ENCODE measurements at regions not wholly inside any gene's neighbourhood (a gene's known extent, or its start where the extent isn't known, plus 50 kb on each side); places are given as distances from the start of the nearest gene placed in this dataset.
"Not testable (repeated sequence)": the region's sequence is repeated elsewhere in the genome, so short reads cannot be mapped to it uniquely, and the experiment has no call there.

DNA sequence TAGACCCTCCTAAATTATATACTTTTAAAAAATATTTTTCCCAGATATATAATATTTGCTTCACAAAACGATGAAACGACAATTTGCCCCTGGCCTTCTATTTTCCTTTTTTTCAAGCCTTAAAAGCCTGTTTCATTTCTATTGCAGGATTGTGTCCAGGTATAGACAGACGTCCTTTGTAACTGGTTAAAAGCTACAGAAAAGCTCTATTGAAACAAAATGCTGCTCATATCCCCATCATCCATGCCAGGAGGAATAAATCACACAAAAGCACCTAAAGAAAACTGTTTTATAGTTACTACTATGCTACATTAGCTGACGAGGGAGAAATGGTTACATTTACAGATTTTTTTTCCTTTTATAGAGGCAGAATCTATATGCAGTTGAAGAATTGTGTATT lies 765.1 kb downstream of the DIAPH3 start:
- no peak overlapping the region for H3K4me3 ChIP-seq (ENCODE audit: low read length)
- DNase-seq (ENCODE audit: low read depth) = no peak
- TF ChIP-seq, protein P1, sequence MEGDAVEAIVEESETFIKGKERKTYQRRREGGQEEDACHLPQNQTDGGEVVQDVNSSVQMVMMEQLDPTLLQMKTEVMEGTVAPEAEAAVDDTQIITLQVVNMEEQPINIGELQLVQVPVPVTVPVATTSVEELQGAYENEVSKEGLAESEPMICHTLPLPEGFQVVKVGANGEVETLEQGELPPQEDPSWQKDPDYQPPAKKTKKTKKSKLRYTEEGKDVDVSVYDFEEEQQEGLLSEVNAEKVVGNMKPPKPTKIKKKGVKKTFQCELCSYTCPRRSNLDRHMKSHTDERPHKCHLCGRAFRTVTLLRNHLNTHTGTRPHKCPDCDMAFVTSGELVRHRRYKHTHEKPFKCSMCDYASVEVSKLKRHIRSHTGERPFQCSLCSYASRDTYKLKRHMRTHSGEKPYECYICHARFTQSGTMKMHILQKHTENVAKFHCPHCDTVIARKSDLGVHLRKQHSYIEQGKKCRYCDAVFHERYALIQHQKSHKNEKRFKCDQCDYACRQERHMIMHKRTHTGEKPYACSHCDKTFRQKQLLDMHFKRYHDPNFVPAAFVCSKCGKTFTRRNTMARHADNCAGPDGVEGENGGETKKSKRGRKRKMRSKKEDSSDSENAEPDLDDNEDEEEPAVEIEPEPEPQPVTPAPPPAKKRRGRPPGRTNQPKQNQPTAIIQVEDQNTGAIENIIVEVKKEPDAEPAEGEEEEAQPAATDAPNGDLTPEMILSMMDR (conservative IDR thresholded peaks at IDR 0.05; ENCODE audit: low read depth, low read length) = no peak

DNA sequence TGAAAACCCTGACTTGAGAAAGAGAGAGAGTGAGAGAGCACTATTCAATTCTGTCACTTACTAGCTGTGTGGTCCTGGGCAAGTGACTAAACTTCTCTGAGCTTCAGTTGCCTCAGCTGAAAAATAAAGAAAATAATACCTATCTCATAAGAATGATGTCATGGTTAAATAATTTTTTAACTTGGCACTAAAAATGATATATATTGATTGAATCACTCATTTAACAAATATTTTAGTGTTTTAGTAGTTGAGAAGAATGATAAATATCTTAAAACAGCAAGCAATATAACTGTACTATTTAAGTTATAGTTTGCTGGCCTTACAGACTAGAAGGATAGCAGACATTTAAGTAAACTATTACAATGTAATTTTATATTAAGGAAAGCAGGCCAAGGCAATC lies 764.2 kb downstream of the DIAPH3 start:
- TF ChIP-seq, protein P1 (conservative IDR thresholded peaks at IDR 0.05; ENCODE audit: low read depth, low read length) = no peak
- no peak for DNase-seq (ENCODE audit: low read depth)
- H3K4me3 ChIP-seq (ENCODE audit: low read length) = no peak overlapping the region

DNA sequence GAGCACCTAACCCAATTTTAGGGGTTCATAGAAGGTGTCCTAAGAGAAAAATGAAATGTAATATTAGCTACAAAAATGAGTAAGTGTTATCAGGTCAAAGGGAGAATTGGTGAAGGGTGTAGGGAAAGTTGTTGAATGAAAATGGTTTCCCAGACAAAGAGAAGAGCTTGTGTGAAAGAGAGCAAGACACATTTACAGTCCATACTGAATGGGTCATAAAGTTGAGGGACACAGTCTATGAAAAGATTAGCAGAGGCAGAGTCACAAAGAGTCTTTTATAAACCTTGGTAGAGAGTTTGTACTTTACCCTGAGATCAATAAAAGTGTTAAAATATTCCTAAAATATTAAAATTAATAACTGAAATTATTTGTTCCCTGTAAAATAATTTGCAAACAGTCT lies 759.4 kb downstream of the DIAPH3 start:
- no peak for DNase-seq (ENCODE audit: low read depth)
- no peak overlapping the region for H3K4me3 ChIP-seq (ENCODE audit: low read length)
- TF ChIP-seq, protein P1 (conservative IDR thresholded peaks at IDR 0.05; ENCODE audit: low read depth, low read length) = no peak

DNA sequence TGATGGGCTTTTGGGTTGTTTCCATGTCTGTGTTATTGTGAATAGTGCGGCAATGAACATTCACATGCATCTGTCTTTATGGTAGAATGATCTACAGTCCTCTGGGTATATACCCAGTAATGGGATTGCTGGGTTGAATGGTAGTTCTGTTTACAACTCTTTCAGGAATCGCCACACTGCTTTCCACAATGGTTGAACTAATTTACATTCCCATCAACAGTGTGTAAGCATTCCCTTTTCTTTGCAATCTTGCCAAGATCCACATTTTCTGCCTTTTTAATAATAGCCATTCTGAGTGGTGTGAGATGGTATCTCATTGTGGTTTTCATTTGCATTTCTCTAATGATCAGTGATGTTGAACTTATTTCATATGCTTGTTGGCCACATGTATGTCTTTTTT lies 756.5 kb downstream of the DIAPH3 start:
- DNase-seq (ENCODE audit: low read depth); H3K4me3 ChIP-seq (ENCODE audit: low read length): not testable (repeated sequence)

DNA sequence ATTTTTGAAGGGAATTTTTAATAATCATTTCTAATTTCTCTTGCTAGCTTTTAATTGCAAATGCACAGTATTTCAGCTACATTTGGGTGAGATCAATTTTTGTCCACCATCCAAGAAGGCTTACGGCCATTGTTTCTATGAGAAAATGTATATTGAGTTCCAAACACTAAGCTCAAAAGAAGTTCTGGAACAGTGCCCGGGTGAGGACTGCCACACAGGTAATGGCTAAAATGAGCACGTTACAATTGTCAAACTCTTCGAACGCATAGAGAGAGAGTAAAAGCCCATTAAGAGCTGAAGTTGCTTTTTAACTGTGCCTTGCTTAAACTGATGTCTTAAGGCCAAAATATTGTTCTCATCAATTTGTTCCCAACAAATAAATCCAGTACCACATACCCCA lies 755.0 kb downstream of the DIAPH3 start:
- TF ChIP-seq, protein P1 (conservative IDR thresholded peaks at IDR 0.05; ENCODE audit: low read depth, low read length) = no peak
- H3K4me3 ChIP-seq (ENCODE audit: low read length) = no peak overlapping the region
- no peak for DNase-seq (ENCODE audit: low read depth)

DNA sequence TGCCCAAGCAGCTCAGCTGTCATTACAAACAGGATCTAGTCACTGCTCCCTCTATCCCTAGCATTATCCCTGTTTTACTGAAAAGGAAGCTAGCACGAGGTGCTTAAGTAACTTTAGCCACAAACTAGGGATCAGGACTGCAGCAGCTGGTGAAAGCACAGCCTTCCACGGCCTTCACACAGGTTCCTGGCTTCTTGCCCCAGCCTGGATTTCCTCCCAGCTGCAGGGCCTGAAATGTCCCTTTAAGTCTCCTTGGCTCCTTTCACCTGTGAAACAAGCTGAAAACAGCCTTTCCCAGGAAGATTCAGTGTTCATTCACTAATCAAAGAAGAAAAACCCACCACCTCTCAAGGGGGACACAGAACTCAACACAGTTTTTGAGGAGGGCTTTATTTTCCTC lies 754.5 kb downstream of the DIAPH3 start:
- H3K4me3 ChIP-seq (ENCODE audit: low read length) = no peak overlapping the region
- TF ChIP-seq, protein P1 (conservative IDR thresholded peaks at IDR 0.05; ENCODE audit: low read depth, low read length) = no peak
- peak; percentile 97 for DNase-seq (ENCODE audit: low read depth)

DNA sequence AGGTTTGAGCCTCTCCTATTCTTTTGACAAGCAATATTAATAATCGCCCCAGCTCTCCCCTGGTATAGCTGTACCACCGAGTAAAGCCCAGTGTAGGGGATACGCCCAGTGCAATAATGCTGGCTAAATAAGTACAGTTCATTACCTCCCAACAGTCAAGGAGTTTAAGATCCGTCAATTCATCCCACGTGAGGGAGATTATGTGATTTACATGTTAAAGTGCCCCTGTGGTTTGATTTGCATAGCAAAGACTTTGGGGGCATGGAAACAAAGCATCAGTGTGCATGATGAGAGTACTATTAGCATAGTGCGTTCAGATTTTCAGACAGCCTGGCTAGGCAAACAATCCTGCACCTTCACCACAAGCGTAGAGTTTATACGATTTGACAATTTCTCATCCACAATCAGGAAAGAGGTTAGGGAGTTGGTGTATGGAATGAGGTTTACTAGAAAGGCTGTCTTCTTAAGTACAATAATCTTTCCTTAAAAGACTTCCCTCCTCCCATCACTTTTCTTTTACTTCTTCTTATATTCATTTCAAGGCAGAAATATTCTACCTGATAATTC lies 754.0 kb downstream of the DIAPH3 start:
- DNase-seq (ENCODE audit: low read depth) = peak; percentile 92
- no peak overlapping the region for H3K4me3 ChIP-seq (ENCODE audit: low read length)
- TF ChIP-seq, protein P1 (conservative IDR thresholded peaks at IDR 0.05; ENCODE audit: low read depth, low read length) = no peak

DNA sequence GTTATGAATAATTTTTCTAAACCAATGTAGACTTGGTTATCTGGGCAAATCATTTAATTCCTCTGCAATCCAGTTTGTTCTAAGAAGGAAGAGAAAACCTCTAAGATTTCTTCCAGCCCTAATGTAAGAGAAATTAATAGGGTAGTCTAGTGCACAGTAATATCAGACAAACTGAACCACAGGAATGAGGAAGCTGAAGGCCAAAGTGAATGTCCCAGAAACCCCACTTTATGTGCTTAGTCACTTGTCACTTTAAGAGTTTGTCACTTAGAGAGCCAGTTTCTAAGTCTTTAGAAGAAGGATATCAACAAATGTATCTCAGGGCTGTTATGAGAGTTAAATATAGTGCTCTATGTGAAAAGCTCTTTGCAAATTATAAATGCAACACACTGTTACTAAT lies 750.6 kb downstream of the DIAPH3 start:
- TF ChIP-seq, protein P1 (conservative IDR thresholded peaks at IDR 0.05; ENCODE audit: low read depth, low read length) = no peak
- no peak overlapping the region for H3K4me3 ChIP-seq (ENCODE audit: low read length)
- DNase-seq (ENCODE audit: low read depth) = no peak
